ENCODE measurements at regions not wholly inside any gene's neighbourhood (a gene's known extent, or its start where the extent isn't known, plus 50 kb on each side); places are given as distances from the start of the nearest gene placed in this dataset.
"Not testable (repeated sequence)": the region's sequence is repeated elsewhere in the genome, so short reads cannot be mapped to it uniquely, and the experiment has no call there.

DNA sequence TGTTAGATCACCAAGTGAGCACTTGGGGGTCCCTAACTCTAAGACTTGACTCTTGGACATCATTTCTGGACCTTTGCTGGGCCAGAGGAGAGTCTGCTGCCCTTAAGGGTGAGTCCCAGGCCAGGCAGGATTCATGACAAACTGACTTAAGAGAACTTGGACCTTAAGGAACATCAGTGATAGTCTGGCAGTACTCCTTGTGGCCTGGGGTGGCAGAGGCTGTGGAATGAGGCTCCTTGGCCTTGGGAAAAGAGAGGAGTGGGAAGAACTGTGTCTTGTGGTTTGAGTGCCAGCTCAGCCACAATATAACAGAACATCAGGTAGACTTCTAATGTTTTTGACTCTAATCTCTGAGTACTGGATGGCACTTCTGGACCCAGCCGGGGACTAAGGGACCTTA is 478.7 kb downstream of the MEI4 start:
- no peak overlapping the region for H3K4me3 ChIP-seq
- H3K27me3 ChIP-seq (ENCODE audit: low read depth): no peaks in the 10 kb centered on the region
- no peaks in the 10 kb centered on the region for H3K36me3 ChIP-seq (replicated peaks)
- DNase-seq (ENCODE audit: low spot score in 2 of 2): no peak
- H3K4me1 ChIP-seq: no peaks in the 10 kb centered on the region
- in situ Hi-C loops (cut with MboI; ENCODE audit: low sequenced_read_pairs): no loop called here
- no peaks in the 10 kb centered on the region for H3K9me3 ChIP-seq

DNA sequence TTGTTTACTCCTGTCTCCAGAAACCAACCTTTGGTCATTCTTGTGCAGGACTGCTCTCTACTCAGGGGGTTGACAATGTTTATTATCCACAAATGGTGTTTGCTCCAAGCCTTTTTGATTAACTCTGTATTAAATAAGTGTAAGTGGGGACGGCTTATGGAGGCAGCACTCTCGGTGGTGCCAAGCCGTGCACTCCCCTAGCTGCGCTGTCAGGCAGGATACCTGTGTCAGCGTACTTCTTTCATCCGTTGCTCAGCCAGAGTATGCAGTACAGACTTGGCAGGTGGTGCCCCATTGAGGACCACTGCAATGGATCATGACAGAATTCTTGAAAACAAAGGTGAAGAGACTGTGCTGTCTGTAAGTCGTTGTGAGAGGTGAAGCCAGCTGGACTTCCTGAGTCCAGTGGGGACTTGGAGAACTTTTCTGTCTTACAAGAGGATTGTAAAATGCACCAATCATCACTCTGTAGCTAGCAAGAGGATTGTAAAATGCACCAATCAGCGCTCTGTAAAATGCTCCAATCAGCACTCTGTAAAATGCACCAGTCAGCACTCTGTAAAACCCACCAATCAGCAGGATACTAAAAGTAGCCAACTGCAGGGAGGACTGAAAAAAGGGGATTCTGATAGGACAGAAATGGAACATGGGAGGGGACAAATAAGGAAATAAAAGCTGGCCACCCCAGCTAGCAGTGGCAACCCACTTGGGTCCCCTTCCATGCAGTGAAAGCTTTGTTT is 480.0 kb downstream of the MEI4 start:
- DNase-seq (ENCODE audit: low spot score in 2 of 2): no peak
- in situ Hi-C loops (cut with MboI; ENCODE audit: low sequenced_read_pairs): no loop called here
- H3K9me3 ChIP-seq: no peaks in the 10 kb centered on the region

DNA sequence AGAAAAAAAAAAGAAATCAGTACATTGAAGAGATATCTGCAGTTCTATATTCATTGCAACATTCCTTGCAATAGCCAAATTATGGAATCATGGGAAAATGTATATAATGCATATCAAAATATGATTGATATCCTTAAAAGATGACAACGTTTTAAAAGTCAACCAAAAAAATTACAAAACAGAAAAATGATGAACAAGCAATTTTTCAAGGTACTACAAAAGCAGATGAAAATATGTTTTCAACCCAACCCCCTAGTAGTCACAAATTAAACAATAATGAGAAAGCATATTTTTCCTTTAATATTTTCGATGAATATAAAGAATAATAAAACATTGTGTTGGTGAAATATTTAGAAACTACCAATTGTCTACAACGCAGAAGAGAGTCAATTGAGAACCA is 497.6 kb downstream of the MEI4 start:
- no peaks in the 10 kb centered on the region for H3K4me1 ChIP-seq
- H3K27me3 ChIP-seq (ENCODE audit: low read depth): no peaks in the 10 kb centered on the region
- H3K36me3 ChIP-seq (replicated peaks): no peaks in the 10 kb centered on the region
- no peaks in the 10 kb centered on the region for H3K9me3 ChIP-seq
- DNase-seq (ENCODE audit: low spot score in 2 of 2): no peak
- no peak overlapping the region for H3K4me3 ChIP-seq
- in situ Hi-C loops (cut with MboI; ENCODE audit: low sequenced_read_pairs): no loop called here

More for the DNA sequence above, 480.0 kb downstream of the MEI4 start:
- Histone ChIP-seq H3K4me3 (no peak overlapping the region), H3K4me1 (no peaks in the 10 kb centered on the region), H3K36me3 (replicated peaks) (no peaks in the 10 kb centered on the region), H3K27me3 (ENCODE audit: low read depth) (no peaks in the 10 kb centered on the region)

DNA sequence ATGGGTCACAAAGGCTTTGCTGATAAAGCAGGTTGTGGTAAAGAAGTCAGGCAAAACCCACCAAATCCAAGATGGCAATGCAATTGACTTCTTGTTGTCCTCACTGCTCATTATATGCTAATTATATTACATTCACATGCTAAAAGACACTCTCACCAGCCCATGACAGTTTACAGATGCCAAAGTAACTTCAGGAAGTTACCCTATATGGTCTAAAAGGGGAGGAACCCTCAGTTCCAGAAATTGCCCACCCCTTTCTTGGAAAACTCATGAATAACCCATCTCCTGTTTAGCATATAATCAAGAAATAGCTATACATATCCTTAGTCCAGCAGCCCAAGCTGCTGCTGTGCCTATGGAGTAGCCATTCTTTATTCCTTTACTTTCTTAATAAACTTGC is 501.1 kb downstream of the MEI4 start:
- H3K4me1 ChIP-seq: no peaks in the 10 kb centered on the region
- no peaks in the 10 kb centered on the region for H3K9me3 ChIP-seq
- in situ Hi-C loops (cut with MboI; ENCODE audit: low sequenced_read_pairs): no loop called here

DNA sequence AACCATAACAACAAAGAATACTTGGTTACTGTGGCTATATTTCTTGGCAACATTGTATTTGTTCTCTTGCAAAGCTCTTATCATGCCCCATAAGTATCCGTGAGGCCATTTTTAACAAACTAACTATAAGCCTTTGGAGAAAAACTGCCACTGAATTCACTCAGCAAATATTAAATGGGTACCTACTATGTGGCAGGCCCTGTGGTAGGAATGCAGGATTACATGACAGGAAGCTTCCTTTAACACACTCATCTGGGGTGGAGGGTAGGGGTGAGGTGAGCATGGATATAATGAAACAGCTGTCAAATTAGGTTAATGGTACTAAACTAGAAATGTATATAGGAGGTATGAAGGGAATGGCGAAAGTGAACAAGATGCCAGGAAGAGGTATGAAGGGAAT is 504.8 kb downstream of the MEI4 start:
- DNase-seq (ENCODE audit: low spot score in 2 of 2): no peak
- Histone ChIP-seq H3K9me3 (no peaks in the 10 kb centered on the region), H3K36me3 (replicated peaks) (no peaks in the 10 kb centered on the region), H3K4me3 (no peak overlapping the region), H3K27me3 (ENCODE audit: low read depth) (no peaks in the 10 kb centered on the region), H3K4me1 (no peaks in the 10 kb centered on the region)
- in situ Hi-C loops (cut with MboI; ENCODE audit: low sequenced_read_pairs): no loop called here

More for the DNA sequence above, 501.1 kb downstream of the MEI4 start:
- H3K27me3 ChIP-seq (ENCODE audit: low read depth): no peaks in the 10 kb centered on the region
- DNase-seq (ENCODE audit: low spot score in 2 of 2): no peak
- no peaks in the 10 kb centered on the region for H3K36me3 ChIP-seq (replicated peaks)
- H3K4me3 ChIP-seq: no peak overlapping the region

DNA sequence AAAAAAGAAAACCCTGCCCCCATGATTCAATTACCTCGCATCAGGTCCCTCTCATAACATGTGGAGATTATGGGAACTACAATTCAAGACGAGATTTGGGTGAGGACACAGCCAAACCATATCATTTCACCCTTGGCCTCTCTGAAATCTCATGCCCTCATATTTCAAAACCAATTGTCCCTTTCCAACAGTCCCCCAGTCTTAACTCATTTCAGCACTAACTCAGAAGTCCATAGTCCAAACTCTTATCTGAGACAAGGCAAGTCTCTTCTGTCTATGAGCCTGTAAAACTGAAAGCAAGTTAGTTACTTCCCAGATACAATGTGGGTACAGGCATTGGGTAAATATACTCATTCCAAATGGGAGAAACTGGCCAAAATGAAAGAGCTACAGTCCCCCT is 536.1 kb downstream of the MEI4 start:
- Histone ChIP-seq H3K4me3 (no peak overlapping the region), H3K9me3 (no peaks in the 10 kb centered on the region), H3K27me3 (ENCODE audit: low read depth) (no peaks in the 10 kb centered on the region), H3K4me1 (no peaks in the 10 kb centered on the region), H3K36me3 (replicated peaks) (no peaks in the 10 kb centered on the region)
- DNase-seq (ENCODE audit: low spot score in 2 of 2): no peak
- in situ Hi-C loops (cut with MboI; ENCODE audit: low sequenced_read_pairs): no loop called here

DNA sequence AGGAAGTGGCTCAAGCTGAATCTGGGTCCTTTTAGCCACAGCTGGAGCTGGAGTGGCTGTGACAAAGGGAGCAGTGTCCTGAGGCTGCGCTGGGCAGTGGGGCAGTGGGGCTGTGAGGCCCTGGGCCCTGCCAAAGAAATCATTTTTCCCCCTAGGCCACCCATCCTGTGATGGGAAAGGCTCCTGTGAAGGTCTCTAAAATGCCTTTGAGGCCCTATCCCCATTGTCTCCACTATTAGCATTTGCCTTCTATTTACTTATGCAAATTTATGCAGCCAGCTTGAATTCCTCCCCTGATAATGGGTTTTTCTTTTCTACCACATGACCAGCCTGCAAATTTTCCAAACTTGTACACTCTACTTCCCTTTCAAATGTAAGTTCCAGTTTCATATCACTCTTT is 539.2 kb downstream of the MEI4 start:
- Histone ChIP-seq H3K9me3 (no peaks in the 10 kb centered on the region), H3K27me3 (ENCODE audit: low read depth) (no peaks in the 10 kb centered on the region), H3K4me1 (no peaks in the 10 kb centered on the region), H3K36me3 (replicated peaks) (no peaks in the 10 kb centered on the region), H3K4me3 (no peak overlapping the region)
- no peak for DNase-seq (ENCODE audit: low spot score in 2 of 2)
- in situ Hi-C loops (cut with MboI; ENCODE audit: low sequenced_read_pairs): no loop called here

DNA sequence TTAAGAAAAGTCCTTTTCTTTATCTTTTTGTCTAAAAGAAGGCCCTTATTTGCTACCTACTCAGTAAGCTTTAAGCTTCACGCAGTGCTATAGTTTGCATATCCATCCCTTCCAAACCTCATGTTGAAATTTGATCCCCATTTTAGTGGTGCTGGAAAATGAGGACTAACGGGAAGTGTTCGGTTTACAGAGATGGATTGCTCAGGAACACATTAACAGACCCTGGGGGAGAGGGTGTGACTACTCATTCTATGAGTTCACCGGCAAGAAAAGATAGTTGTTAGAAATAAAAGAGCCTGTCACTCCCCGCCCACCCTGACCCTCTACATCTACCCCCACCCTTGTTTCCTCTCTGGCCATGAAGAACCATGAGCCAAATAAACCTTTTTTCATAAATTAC is 546.2 kb downstream of the MEI4 start:
- no peaks in the 10 kb centered on the region for H3K36me3 ChIP-seq (replicated peaks)
- DNase-seq (ENCODE audit: low spot score in 2 of 2): no peak
- H3K4me3 ChIP-seq: no peak overlapping the region
- H3K9me3 ChIP-seq: no peaks in the 10 kb centered on the region
- no peaks in the 10 kb centered on the region for H3K27me3 ChIP-seq (ENCODE audit: low read depth)
- no peaks in the 10 kb centered on the region for H3K4me1 ChIP-seq
- in situ Hi-C loops (cut with MboI; ENCODE audit: low sequenced_read_pairs): no loop called here

DNA sequence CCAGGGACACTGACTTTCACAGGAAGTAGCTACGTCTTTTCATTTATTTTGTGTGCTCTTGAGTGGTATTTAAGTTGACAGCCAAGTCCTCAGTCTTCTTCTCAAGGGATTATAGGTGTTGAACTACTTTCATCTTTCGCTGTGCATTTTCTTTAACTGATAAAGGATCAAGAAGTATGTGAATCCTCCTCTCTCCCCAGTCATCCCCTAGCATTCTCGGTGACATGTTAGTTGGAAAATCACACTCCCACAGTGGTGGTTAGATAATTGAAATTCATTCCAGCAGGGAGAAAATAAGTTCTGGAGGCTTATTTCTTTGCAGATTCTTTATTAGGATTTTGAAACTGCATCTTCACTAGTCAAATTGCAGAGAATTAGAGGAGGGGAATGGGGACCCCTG is 569.4 kb downstream of the MEI4 start:
- no peak overlapping the region for H3K4me3 ChIP-seq
- H3K27me3 ChIP-seq (ENCODE audit: low read depth): no peaks in the 10 kb centered on the region
- in situ Hi-C loops (cut with MboI; ENCODE audit: low sequenced_read_pairs): no loop called here
- H3K36me3 ChIP-seq (replicated peaks): no peaks in the 10 kb centered on the region
- no peaks in the 10 kb centered on the region for H3K9me3 ChIP-seq
- H3K4me1 ChIP-seq: no peaks in the 10 kb centered on the region
- DNase-seq (ENCODE audit: low spot score in 2 of 2): no peak

DNA sequence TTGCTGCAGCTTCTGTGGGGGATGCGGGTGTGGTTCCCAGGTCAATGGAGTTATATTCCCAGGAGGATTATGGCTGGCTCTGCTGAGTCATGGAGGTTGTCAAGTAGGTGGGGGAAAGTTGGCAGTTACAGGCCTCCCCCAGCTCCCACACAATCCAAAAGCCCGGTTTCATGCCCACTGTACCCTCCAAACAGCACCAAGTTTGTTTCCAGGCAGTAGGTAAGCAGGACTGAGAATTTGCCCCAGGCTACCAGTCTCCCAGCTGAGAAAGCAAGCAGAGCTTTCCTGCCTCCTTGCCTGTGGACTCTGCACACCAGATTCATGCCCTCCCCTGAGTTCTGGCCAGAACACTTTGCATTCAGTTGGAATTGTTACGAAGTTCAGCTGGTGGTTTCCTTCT is 578.2 kb downstream of the MEI4 start:
- in situ Hi-C loops (cut with MboI; ENCODE audit: low sequenced_read_pairs): no loop called here
- H3K4me3 ChIP-seq: no peak overlapping the region
- DNase-seq (ENCODE audit: low spot score in 2 of 2): no peak
- H3K4me1 ChIP-seq: no peaks in the 10 kb centered on the region
- H3K36me3 ChIP-seq (replicated peaks): no peaks in the 10 kb centered on the region
- H3K27me3 ChIP-seq (ENCODE audit: low read depth): no peaks in the 10 kb centered on the region
- no peaks in the 10 kb centered on the region for H3K9me3 ChIP-seq

DNA sequence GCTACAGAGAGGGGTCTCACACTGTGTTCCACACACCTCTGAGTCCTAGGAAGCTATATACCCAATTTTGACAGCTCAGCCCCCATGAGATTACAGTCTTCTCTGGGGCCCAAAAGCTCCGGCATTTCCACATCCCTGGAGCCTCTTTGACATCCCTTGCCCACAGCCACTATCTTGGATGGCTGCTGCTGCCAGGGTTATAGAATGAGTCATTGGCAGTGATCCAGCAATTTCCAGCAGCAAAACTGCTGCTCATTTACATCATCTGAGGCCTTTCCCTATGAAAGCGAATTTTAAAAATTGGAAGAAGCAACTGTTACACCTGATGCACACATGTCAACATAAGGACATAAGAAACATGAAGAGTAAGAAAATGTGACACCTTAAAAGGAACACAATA is 590.7 kb downstream of the MEI4 start:
- DNase-seq (ENCODE audit: low spot score in 2 of 2): no peak
- Histone ChIP-seq H3K36me3 (replicated peaks) (no peaks in the 10 kb centered on the region), H3K27me3 (ENCODE audit: low read depth) (no peaks in the 10 kb centered on the region), H3K4me3 (no peak overlapping the region), H3K4me1 (no peaks in the 10 kb centered on the region), H3K9me3 (no peaks in the 10 kb centered on the region)
- in situ Hi-C loops (cut with MboI; ENCODE audit: low sequenced_read_pairs): no loop called here

DNA sequence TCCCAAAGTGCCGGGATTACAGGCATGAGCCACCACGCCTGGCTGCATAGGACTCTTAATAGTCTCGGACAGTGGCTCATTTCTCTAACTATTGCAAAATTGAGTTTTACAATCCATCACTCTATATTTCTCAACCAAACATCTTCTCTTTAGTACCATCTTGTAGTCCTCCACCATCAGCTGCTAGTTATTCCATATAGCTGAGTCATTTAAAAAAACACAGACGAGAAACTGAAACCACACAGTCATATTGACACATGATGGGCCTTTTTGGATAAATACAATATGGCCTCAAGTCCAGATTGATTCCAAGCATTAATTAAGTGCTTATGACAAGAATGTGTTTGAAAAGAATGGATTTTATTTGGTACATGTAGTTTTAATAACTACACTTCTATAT is 599.1 kb downstream of the MEI4 start:
- DNase-seq (ENCODE audit: low spot score in 2 of 2): no peak
- Histone ChIP-seq H3K36me3 (replicated peaks) (no peaks in the 10 kb centered on the region), H3K27me3 (ENCODE audit: low read depth) (no peaks in the 10 kb centered on the region), H3K9me3 (no peaks in the 10 kb centered on the region), H3K4me3 (no peak overlapping the region), H3K4me1 (no peaks in the 10 kb centered on the region)
- in situ Hi-C loops (cut with MboI; ENCODE audit: low sequenced_read_pairs): no loop called here

DNA sequence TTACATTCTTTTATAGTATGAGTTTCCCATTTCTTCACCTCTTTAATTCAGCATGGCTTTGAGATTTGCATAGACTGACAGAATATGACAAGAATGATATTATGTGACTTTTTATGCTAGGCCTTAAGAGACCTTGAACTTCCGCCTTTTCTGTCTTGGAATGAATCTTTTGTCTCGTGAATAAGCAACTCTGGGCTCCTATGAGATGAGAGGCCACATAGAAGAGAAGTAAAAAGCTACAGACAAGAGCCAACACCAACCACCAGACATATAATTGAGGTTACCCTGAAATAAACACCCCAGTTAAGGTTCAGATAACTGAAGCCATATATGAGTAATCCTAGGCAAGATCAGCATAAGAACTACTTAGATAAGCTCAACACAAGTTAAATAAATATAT is 600.8 kb downstream of the MEI4 start:
- Histone ChIP-seq H3K4me1 (no peaks in the 10 kb centered on the region), H3K9me3 (no peaks in the 10 kb centered on the region), H3K4me3 (no peak overlapping the region), H3K27me3 (ENCODE audit: low read depth) (no peaks in the 10 kb centered on the region), H3K36me3 (replicated peaks) (no peaks in the 10 kb centered on the region)
- in situ Hi-C loops (cut with MboI; ENCODE audit: low sequenced_read_pairs): no loop called here
- no peak for DNase-seq (ENCODE audit: low spot score in 2 of 2)

DNA sequence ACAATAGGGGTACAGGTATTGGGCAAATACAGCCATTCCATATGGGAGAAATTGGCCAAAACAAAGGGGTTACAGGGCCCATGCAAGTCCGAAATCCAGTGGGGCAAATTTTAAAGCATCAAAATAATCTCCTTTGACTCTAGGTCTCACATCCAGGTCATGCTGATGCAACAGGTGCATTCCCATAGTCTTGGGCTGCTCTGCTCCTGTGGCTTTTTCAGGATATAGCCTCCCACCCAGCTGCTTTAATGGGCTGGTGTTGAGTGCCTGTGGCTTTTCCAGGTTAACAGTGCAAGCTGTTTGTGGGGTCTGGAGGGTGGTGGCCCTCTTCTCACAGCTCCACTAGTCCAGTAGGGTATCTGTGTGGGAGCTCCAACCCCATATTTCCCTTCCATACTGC is 607.1 kb downstream of the MEI4 start:
- DNase-seq (ENCODE audit: low spot score in 2 of 2): no peak
- in situ Hi-C loops (cut with MboI; ENCODE audit: low sequenced_read_pairs): no loop called here

DNA sequence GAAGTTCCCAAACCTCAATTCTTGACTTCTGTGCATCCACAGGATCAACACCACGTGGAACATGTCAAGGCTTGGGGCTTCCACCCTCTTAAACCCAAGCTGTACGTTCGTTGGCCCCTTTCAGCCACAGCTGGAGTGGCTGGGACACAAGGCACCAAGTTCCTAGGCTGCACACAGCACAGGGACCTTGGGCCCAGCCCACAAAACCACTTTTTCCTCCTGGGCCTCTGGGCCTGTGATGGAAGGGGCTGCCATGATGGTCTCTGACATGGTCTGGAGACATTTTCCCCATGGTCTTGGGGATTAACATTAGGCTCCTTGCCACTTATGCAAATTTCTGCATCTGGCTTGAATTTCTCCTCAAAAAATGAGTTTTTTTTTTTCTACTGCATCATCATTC is 606.9 kb upstream of the IRAK1BP1 start:
- DNase-seq (ENCODE audit: low spot score in 2 of 2); H3K36me3 ChIP-seq (replicated peaks); H3K27me3 ChIP-seq (ENCODE audit: low read depth); H3K4me1 ChIP-seq; H3K4me3 ChIP-seq; in situ Hi-C loops (cut with MboI; ENCODE audit: low sequenced_read_pairs); H3K9me3 ChIP-seq: not testable (repeated sequence)

More for the DNA sequence above, 607.1 kb downstream of the MEI4 start:
- H3K36me3 ChIP-seq (replicated peaks): no peaks in the 10 kb centered on the region
- no peaks in the 10 kb centered on the region for H3K27me3 ChIP-seq (ENCODE audit: low read depth)
- H3K9me3 ChIP-seq: no peaks in the 10 kb centered on the region
- H3K4me3 ChIP-seq: no peak overlapping the region
- no peaks in the 10 kb centered on the region for H3K4me1 ChIP-seq

All from HAP-1 (cell line).